ACC112 (cell line): ENCODE measurements at regions not wholly inside any gene's neighbourhood (a gene's known extent, or its start where the extent isn't known, plus 50 kb on each side); places are given as distances from the start of the nearest gene placed in this dataset.

ENCODE experiments used
- H2AFZ ChIP-seq: fragments of 200-600 bp; sonication (generic); one replicate; pipeline ENCODE4 v1.6.0; 2017; ENCODE audit warnings: antibody characterized with exemption, low read length; ENCODE audit not compliant: unreplicated experiment
- H3K27ac ChIP-seq: fragments of 200-600 bp; sonication (generic); 2 replicates; pipeline ENCODE4 v1.5.1; 2014; ENCODE audit warnings: low read depth, mild to moderate bottlenecking, antibody characterized with exemption, low read length, moderate library complexity
- H3K27me3 ChIP-seq: fragments of 200-600 bp; sonication (generic); 2 replicates; pipeline ENCODE4 v1.6.1; 2014; ENCODE audit warnings: mild to moderate bottlenecking, antibody characterized with exemption, low read length, moderate library complexity, mixed read lengths; ENCODE audit not compliant: insufficient read depth
- H3K36me3 ChIP-seq: fragments of 200-600 bp; sonication (generic); 2 replicates; pipeline ENCODE4 v1.6.1; 2016; ENCODE audit warnings: mild to moderate bottlenecking, antibody characterized with exemption, low read length, moderate library complexity, mixed read lengths; ENCODE audit not compliant: insufficient read depth
- H3K4me1 ChIP-seq: fragments of 200-600 bp; sonication (generic); one replicate; pipeline ENCODE4 v1.6.1; 2016; ENCODE audit warnings: low read length, mixed read lengths; ENCODE audit not compliant: insufficient read depth, unreplicated experiment, control insufficient read depth
- H3K4me3 ChIP-seq: fragments of 200-600 bp; sonication (generic); 2 replicates; pipeline ENCODE4 v1.5.1; 2014; ENCODE audit warnings: mild to moderate bottlenecking, low read depth, low read length
- H3K79me2 ChIP-seq: fragments of 200-600 bp; sonication (generic); one replicate; pipeline ENCODE4 v1.6.0; 2016; ENCODE audit warnings: low read length; ENCODE audit not compliant: control insufficient read depth, unreplicated experiment, insufficient read depth

DNA sequence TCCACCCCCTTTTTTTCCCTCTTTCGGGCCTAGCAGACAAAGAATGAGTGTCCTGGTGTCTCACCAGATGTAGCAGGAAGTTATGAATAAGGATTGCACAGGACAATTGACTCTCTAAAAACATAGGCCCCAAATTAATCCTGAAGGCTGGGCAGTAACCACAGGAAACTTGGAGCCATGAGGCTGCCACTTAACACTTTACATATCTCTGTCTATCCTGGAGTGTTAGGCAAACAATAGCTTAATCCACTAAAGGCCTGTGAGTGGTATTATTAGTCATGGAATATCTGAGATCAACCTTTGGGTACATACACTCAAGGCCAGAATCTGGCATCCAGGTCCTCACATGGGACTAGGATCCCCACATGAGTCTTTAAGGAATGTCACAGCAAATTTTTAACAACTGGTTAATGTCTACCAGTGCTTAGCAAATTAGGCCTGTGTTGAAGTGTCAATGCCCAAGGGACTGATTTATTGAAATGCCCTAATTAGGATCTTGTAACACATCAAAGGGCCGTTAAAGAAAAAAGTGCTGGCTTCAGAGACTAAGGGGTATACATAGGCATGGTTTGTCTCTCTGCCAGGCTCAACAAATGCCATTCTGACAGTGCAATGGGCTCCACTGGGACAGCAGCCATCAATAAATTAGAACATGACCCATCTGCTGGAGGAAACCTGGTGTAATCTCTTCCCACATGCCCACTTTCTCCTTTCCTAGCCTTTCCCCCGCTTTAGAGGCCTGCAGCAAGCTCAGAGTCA is 196.7 kb upstream of the TBX20 start:
- Histone ChIP-seq H3K27ac (no peak overlapping the region), H3K4me1 (no peaks in the 10 kb centered on the region), H3K79me2 (no peaks in the 10 kb centered on the region), H3K27me3 (peaks cover 67% of the 10 kb centered on the region), H3K36me3 (no peaks in the 10 kb centered on the region), H3K4me3 (no peak overlapping the region), H2AFZ (no peak overlapping the region)

DNA sequence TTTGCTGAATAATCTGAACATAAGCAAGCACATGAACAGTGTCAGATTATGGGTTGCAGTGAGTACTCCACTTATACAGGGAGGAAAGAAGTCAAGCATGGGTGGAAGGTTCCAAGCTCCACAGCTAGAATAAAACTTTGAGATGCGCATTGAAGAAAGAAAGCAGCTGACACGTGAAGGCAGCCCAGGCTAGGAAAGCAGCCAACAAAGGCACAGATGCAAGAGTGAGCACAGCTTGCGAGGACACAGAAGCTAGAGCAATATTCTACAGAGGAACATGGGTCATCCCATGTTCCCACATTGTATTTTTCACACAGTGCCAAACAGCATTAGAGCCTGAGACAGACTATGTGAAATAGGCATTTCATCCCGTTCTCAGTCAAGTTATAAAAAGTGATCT is 194.6 kb upstream of the TBX20 start:
- Histone ChIP-seq H3K36me3 (no peaks in the 10 kb centered on the region), H2AFZ (no peak overlapping the region), H3K79me2 (no peaks in the 10 kb centered on the region), H3K4me3 (no peak overlapping the region), H3K27ac (no peak overlapping the region), H3K27me3 (peaks cover 59% of the 10 kb centered on the region), H3K4me1 (no peaks in the 10 kb centered on the region)

DNA sequence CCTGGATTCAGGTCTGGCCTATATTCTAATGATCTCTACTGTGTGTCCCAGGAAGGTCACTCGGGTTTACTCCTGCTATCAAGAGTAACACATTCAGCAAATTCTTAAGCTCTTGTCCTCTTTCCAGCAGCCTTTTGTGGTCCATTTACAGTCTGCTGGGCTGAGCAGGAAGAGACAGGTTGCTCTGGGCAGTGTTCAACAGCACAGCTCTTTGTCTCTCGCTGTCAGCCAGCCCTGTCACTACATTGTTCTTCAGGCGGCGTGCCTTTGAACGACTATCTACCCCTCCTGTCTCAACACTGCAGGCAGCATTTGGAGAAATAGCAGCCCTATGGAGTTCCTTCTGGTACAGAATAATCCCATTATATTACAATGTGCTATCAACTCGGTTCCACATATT is 192.2 kb upstream of the TBX20 start:
- Histone ChIP-seq H3K27me3 (peaks cover 60% of the 10 kb centered on the region), H3K79me2 (no peaks in the 10 kb centered on the region), H3K27ac (no peak overlapping the region), H3K4me3 (no peak overlapping the region), H3K4me1 (no peaks in the 10 kb centered on the region), H3K36me3 (no peaks in the 10 kb centered on the region), H2AFZ (no peak overlapping the region)

DNA sequence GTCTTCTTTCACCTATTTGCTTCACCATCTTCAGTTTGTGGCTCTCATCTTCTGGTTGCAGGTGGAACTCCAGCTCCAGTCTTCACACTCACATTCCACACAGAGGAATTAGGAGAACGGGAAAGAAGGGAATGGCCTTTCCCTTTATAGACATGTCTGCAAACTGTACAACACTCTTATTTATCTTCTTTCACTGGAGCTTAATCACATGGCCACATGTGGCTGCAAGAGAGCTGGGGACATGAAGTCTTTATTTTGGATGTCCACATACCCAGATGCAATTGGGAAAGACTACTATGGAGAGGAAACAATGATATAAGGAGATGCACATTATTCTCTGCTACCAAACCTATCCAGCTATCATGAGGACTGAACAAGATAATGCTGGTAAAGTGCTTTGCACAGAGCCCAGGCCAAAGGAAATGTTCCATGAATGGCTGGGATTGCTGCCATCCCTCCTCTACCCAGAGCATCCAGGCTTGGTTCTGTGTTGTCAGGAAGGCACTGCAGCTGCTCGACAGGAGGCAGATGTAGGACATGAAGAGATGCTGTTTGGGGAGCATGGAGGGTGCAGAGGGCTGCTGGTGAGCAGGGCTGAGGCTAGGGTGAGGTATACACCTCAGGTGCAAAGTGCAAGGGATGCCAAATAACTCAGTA is 183.8 kb upstream of the TBX20 start:
- Histone ChIP-seq H3K4me3 (no peak overlapping the region), H3K4me1 (no peaks in the 10 kb centered on the region), H3K79me2 (no peaks in the 10 kb centered on the region), H2AFZ (no peak overlapping the region), H3K27ac (no peak overlapping the region), H3K36me3 (no peaks in the 10 kb centered on the region), H3K27me3 (peaks cover 43% of the 10 kb centered on the region)

DNA sequence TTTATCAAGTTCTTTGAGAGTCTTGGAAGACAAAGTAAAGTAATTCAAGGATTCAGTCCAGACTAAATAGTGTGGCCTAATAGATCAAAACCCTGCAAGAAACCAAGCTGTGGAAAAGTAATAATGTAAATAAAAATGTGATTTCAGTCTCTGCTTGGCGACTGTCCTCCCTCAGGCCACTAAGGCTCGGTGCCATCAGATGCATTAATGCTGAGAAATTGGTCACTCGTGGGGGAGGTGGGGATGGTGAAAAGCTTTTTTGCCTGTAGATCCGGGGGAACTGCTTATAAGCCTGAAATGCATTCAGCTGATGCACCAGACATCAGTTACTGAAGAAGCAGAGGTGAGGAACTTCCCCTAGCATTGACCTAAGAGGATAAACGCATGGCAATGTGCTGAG is 182.6 kb upstream of the TBX20 start:
- no peaks in the 10 kb centered on the region for H3K79me2 ChIP-seq
- H3K4me1 ChIP-seq: no peaks in the 10 kb centered on the region
- H3K27ac ChIP-seq: no peak overlapping the region
- no peaks in the 10 kb centered on the region for H3K36me3 ChIP-seq
- no peak overlapping the region for H3K4me3 ChIP-seq
- H2AFZ ChIP-seq: no peak overlapping the region
- H3K27me3 ChIP-seq: peaks cover 40% of the 10 kb centered on the region

DNA sequence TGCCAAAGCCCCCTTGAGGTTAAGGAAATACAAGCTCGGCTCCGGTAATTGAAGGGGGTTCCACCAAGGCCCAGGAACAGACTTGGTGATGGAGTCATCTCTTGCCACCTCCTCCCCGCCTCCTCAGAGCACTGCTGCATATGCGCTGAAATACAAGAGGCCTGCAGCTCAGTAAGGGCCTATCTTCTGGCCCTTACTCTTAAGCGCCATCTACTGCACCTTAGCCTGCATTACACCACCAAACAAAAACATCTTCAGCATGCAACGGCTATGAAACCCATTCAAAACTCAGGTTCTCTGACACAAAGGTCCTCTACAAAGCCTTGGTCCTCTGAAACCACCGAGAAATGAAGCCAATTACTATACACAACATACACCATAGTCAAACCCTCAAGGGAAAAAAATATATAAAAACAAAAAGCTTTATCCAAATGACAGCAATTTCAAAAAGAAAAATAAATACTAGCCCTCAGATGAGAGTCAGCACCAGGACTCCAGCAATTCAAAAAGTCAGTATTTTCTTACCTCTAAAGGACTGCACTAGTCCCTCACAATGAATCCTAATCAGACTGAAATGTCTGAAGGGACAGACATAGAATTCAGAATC is 176.8 kb upstream of the TBX20 start:
- no peak overlapping the region for H2AFZ ChIP-seq
- H3K79me2 ChIP-seq: no peaks in the 10 kb centered on the region
- H3K27ac ChIP-seq: no peak overlapping the region
- H3K36me3 ChIP-seq: no peaks in the 10 kb centered on the region
- no peak overlapping the region for H3K4me3 ChIP-seq
- no peaks in the 10 kb centered on the region for H3K4me1 ChIP-seq
- peaks cover 35% of the 10 kb centered on the region for H3K27me3 ChIP-seq

DNA sequence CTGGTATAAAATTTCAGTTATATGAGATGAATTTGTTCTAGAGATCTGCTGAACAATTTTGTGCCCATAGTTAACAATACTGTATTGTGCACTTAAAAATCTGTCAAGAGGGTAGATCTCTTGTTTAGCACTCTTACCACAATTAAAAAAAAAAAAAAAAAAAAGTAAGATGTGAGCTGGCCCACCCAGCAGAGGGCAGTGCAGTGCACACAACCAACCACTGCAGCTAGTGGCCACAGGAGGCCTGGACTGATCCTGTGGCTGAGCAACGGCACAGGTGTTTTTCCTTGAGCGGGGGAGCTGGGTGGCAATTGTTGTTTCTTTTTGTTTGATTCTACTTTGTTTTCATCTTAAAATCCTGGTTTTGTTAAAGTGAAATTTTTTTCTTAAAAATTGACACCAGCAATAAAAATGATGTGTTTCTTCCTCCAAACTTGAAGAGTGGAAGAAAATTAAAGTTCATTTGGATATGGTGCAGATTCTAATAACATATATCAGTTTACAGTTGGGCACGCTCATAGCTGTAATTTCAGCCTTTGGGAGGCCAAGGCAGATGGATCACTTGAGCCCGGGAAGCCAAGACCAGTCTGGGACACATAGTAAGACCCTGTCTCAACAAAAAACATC is 171.1 kb upstream of the TBX20 start:
- Histone ChIP-seq H3K4me1 (no peaks in the 10 kb centered on the region), H3K27ac (no peak overlapping the region), H2AFZ (no peak overlapping the region), H3K27me3 (peaks cover 61% of the 10 kb centered on the region), H3K79me2 (no peaks in the 10 kb centered on the region), H3K4me3 (no peak overlapping the region), H3K36me3 (no peaks in the 10 kb centered on the region)

DNA sequence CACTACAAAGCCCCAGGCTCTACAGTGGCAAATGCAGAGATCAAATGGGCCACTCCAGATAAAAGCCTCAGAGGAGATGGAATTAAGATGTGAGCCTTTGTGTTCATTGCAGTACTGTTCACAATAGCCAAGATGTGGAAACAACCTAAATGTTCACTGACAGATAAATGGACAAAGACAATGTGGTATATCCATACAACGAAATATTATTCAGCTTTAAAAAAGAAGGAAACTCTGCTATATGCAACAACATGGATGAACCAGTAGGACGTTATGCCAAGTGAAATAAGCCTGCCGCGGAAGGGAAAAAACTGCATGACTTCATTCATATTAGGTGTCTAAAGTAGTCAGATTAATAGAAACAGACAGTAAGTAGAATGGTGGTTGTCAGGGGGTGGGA is 170.5 kb upstream of the TBX20 start:
- peaks cover 66% of the 10 kb centered on the region for H3K27me3 ChIP-seq
- no peak overlapping the region for H2AFZ ChIP-seq
- no peak overlapping the region for H3K4me3 ChIP-seq
- H3K4me1 ChIP-seq: no peaks in the 10 kb centered on the region
- no peak overlapping the region for H3K27ac ChIP-seq
- H3K36me3 ChIP-seq: no peaks in the 10 kb centered on the region
- no peaks in the 10 kb centered on the region for H3K79me2 ChIP-seq

DNA sequence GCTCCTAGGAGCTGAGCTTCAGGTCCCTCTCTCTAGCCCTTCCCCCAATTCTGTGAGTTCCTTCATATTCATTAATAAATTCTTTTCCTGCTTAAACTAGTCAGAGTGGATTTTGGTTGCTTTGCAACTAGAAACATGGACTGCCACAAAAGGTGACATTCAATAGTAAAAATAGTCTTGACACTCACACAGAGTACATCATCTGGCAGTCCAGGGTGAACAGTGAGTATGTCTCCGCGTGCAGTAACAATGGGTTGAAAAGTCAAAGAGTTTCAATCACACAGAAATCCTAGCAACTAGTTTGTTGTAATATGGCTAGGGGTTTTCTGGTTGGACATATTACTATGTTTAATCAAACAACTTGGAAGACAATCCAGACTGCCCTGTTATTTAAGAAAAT is 168.8 kb upstream of the TBX20 start:
- no peaks in the 10 kb centered on the region for H3K36me3 ChIP-seq

DNA sequence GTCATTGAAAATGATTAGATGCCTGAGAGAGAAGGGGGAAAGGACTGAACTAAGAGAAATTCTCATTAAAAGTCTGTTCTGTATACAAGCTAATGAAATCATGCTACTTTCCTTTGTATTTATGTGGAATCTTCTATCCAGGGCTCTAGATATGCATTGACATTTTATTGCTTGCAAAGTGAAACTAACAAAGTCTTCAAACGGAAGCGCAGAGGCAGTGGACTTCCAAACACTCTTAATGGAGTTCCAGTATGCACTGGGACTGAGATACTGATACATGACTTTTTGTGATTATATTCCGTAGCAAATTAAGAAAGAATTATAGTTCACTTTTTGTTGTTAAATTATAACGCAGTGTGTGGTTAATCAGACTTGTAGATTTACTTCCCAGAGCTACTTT is 166.8 kb upstream of the TBX20 start:
- Histone ChIP-seq H3K27ac (no peak overlapping the region), H3K4me3 (peak overlapping the region; percentile 54), H3K36me3 (no peaks in the 10 kb centered on the region), H2AFZ (no peak overlapping the region), H3K4me1 (no peaks in the 10 kb centered on the region), H3K79me2 (no peaks in the 10 kb centered on the region), H3K27me3 (peaks cover 67% of the 10 kb centered on the region)

More for the DNA sequence above, 168.8 kb upstream of the TBX20 start:
- H3K4me3 ChIP-seq: no peak overlapping the region
- no peaks in the 10 kb centered on the region for H3K79me2 ChIP-seq
- H3K4me1 ChIP-seq: no peaks in the 10 kb centered on the region
- no peak overlapping the region for H3K27ac ChIP-seq
- peaks cover 80% of the 10 kb centered on the region for H3K27me3 ChIP-seq
- H2AFZ ChIP-seq: no peak overlapping the region
